OCI-LY3 (cell line): ENCODE measurements at regions not wholly inside any gene's neighbourhood (a gene's known extent, or its start where the extent isn't known, plus 50 kb on each side); places are given as distances from the start of the nearest gene placed in this dataset.

Experiments used
- H2AFZ ChIP-seq: fragments of 200-600, 300-600 bp; shearing (Covaris generic); 2 replicates; pipeline ENCODE4 v1.6.0; 2014; ENCODE audit warnings: antibody characterized with exemption, low read depth, low read length
- H3K27ac ChIP-seq: fragments of 200-600, 300-600 bp; sonication (generic); 2 replicates; pipeline ENCODE4 v1.5.1; 2014; ENCODE audit warnings: mild to moderate bottlenecking, low read length, moderate library complexity, mixed read lengths
- H3K27me3 ChIP-seq: fragments of 200-600, 300-600 bp; sonication (generic); 2 replicates; pipeline ENCODE4 v1.6.1; 2014; ENCODE audit warnings: low read depth, low read length, mixed read lengths
- H3K36me3 ChIP-seq: fragments of 200-600, 300-600 bp; sonication (generic); replicated peaks from 2 replicates; pipeline ENCODE3; 2014; ENCODE audit warnings: low read depth, low read length, mixed read lengths
- H3K4me1 ChIP-seq: fragments of 300-600, 200-600 bp; sonication (generic); 2 replicates; pipeline ENCODE4 v1.6.1; 2014; ENCODE audit warnings: low read length, mixed read lengths
- H3K4me2 ChIP-seq: fragments of 200-600, 300-600 bp; sonication (generic); 2 replicates; pipeline ENCODE4 v1.6.1; 2014; ENCODE audit warnings: low read length, mixed read lengths
- H3K4me3 ChIP-seq: fragments of 300-600, 200-600 bp; sonication (generic); 2 replicates; pipeline ENCODE4 v1.5.1; 2014; ENCODE audit warnings: antibody characterized with exemption, mild to moderate bottlenecking, low read length, moderate library complexity
- H3K79me2 ChIP-seq: fragments of 300-600, 200-600 bp; shearing (Covaris generic); 2 replicates; pipeline ENCODE4 v1.6.1; 2014; ENCODE audit warnings: mild to moderate bottlenecking, low read length, mixed read lengths
- H3K9ac ChIP-seq: fragments of 300-600, 200-600 bp; shearing (Covaris generic); 2 replicates; pipeline ENCODE4 v1.6.0; 2014; ENCODE audit warnings: mild to moderate bottlenecking, low read length, moderate library complexity
- H3K9me3 ChIP-seq: fragments of 200-600, 300-600 bp; shearing (Covaris generic); 2 replicates; pipeline ENCODE4 v1.6.1; 2014; ENCODE audit warnings: low read length, mixed read lengths; ENCODE audit not compliant: insufficient read depth
- H4K20me1 ChIP-seq: fragments of 200-600, 300-600 bp; sonication (generic); 2 replicates; pipeline ENCODE4 v1.6.1; 2016; ENCODE audit warnings: low read length, mixed read lengths; ENCODE audit not compliant: insufficient read depth
- CTCF ChIP-seq: fragments of 200-600, 300-600 bp; sonication (generic); IDR thresholded peaks from 2 replicates; pipeline ENCODE4 v1.5.1; 2014; ENCODE audit warnings: antibody characterized with exemption, low read length, low read depth
- EZH2phosphoT487 ChIP-seq: fragments of 200-600 bp; shearing (Covaris generic); IDR thresholded peaks from 2 replicates; pipeline ENCODE4 v1.6.1; 2018; ENCODE audit warnings: antibody characterized with exemption, mixed run types, low read depth

GRCh38 chr18:40907842-40908241 is 1047.2 kb upstream of the PIK3C3 start:
- Histone ChIP-seq H3K79me2 (no peaks in the 10 kb centered on the region), H3K4me1 (peaks cover 8% of the 10 kb centered on the region; the same call in 1 of the 2 replicates), H3K9ac (no peak overlapping the region), H3K4me3 (no peak overlapping the region), H3K27me3 (no peaks in the 10 kb centered on the region), H2AFZ (no peak overlapping the region), H3K4me2 (no peak overlapping the region), H3K36me3 (no peaks in the 10 kb centered on the region), H3K9me3 (no peaks in the 10 kb centered on the region), H4K20me1 (no peaks in the 10 kb centered on the region), H3K27ac (no peak overlapping the region)
- TF ChIP-seq CTCF = no peak
- no peak for TF ChIP-seq EZH2phosphoT487

- H3K4me3 ChIP-seq = no peak overlapping the region
- H3K27ac ChIP-seq = no peak overlapping the region
- no peak overlapping the region for H3K9ac ChIP-seq
- H3K4me2 ChIP-seq = 0 out of 2 replicates have a peak overlapping the region, but pooled peaks have one; percentile 5
- H2AFZ ChIP-seq = no peak overlapping the region
- no peaks in the 10 kb centered on the region for H3K27me3 ChIP-seq
- no peaks in the 10 kb centered on the region for H4K20me1 ChIP-seq
- H3K4me1 ChIP-seq = peaks cover 8% of the 10 kb centered on the region; the same call in 1 of the 2 replicates
- no peaks in the 10 kb centered on the region for H3K36me3 ChIP-seq
- H3K79me2 ChIP-seq = no peaks in the 10 kb centered on the region
- no peaks in the 10 kb centered on the region for H3K9me3 ChIP-seq
- TF ChIP-seq CTCF (no peak), EZH2phosphoT487 (no peak)
Measured at GRCh38 chr18:40904295-40904694, 1050.7 kb upstream of the PIK3C3 start.

- Histone ChIP-seq H3K4me2 (no peak overlapping the region), H4K20me1 (no peaks in the 10 kb centered on the region)
Measured at GRCh38 chr18:40902436-40902835, 1052.6 kb upstream of the PIK3C3 start.

GRCh38 chr18:40897884-40898283 is 1057.2 kb upstream of the PIK3C3 start:
- Histone ChIP-seq H3K4me1 (no peaks in the 10 kb centered on the region), H3K4me2 (no peak overlapping the region), H4K20me1 (no peaks in the 10 kb centered on the region), H3K79me2 (no peaks in the 10 kb centered on the region), H3K9ac (no peak overlapping the region), H3K4me3 (no peak overlapping the region), H3K27ac (no peak overlapping the region), H3K36me3 (no peaks in the 10 kb centered on the region), H3K9me3 (peaks cover 19% of the 10 kb centered on the region; the same call in 1 of the 2 replicates), H2AFZ (no peak overlapping the region), H3K27me3 (no peaks in the 10 kb centered on the region)
- TF ChIP-seq EZH2phosphoT487 (no peak), CTCF (no peak)

More at GRCh38 chr18:40902436-40902835, 1052.6 kb upstream of the PIK3C3 start:
- TF ChIP-seq EZH2phosphoT487 (no peak), CTCF (no peak)
- H2AFZ ChIP-seq = no peak overlapping the region
- no peak overlapping the region for H3K9ac ChIP-seq
- H3K4me1 ChIP-seq = peaks cover 8% of the 10 kb centered on the region; the same call in 1 of the 2 replicates
- H3K27ac ChIP-seq = no peak overlapping the region
- no peaks in the 10 kb centered on the region for H3K9me3 ChIP-seq
- H3K27me3 ChIP-seq = no peaks in the 10 kb centered on the region
- no peak overlapping the region for H3K4me3 ChIP-seq
- no peaks in the 10 kb centered on the region for H3K36me3 ChIP-seq
- H3K79me2 ChIP-seq = no peaks in the 10 kb centered on the region
